ENCODE measurements at regions not wholly inside any gene's neighbourhood (a gene's known extent, or its start where the extent isn't known, plus 50 kb on each side); places are given as distances from the start of the nearest gene placed in this dataset.

GRCh38 chr2:132276571-132276981 lies 114.8 kb upstream of the ANKRD30BL start:
- TF ChIP-seq CTCF (IDR thresholded peaks at IDR 0.05): no peak
- TF ChIP-seq POLR2A (IDR thresholded peaks at IDR 0.05): no peak

Data from right lobe of liver (tissue), 4 donors.